NCI-H82 treated with DMSO at 0.1 percent for 48 hours (cell line): ENCODE measurements at regions not wholly inside any gene's neighbourhood (a gene's known extent, or its start where the extent isn't known, plus 50 kb on each side); places are given as distances from the start of the nearest gene placed in this dataset.
A peak's percentile ranks its signal among the peaks of the same experiment; 100 is the strongest.
"Not testable (repeated sequence)": the region's sequence is repeated elsewhere in the genome, so short reads cannot be mapped to it uniquely, and the experiment has no call there.

Experiments
- DNase-seq: peaks from one replicate; lab custom pipeline; 2025; ENCODE audit not compliant: unreplicated experiment; lab: John Stamatoyannopoulos, UW

DNA sequence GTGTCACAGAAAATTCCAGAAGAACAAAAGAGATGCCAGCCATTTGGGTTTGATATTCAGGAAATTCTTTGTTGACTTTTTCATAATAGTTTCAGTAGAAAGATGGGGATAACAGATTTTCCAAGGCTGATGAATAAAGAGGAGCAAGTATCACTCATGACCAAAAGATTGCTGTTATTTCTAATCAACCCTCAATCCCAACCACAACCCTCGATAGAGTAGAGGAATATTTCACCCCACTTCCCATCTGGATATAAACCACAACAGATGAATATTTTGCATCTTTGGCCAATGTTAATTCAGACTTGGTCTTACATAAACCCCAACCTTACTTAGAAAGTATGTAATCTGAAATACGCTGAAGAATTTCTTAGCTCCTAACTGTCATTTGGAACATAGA is 232.4 kb downstream of the SEC16B start:
- DNase-seq = no peak

DNA sequence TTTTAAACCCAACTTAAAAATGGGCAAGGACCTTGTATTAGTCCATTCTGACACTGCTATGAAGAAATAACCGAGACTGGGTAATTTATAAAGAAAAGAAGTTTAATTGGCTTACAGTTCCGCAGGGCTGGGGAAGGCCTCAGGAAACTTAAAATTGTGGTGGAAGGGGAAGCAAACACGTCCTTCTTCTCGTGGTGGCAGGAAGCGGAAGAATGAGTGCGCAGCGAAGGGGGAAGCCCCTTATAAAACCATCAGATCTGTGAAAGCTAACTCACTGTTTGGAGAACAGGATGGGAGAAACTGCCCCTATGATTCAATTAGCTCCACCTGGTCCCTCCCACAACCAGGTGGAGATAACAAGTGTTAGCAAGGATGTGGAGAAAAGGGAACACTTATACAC is 237.7 kb downstream of the SEC16B start:
- no peak for DNase-seq

GRCh38 chr1:177729646-177730045 is 240.2 kb downstream of the SEC16B start:
- DNase-seq = no peak

GRCh38 chr1:177723533-177723932 is 246.3 kb downstream of the SEC16B start:
- DNase-seq = no peak

GRCh38 chr1:177710696-177711620 is 258.9 kb downstream of the SEC16B start:
- no peak for DNase-seq

DNA sequence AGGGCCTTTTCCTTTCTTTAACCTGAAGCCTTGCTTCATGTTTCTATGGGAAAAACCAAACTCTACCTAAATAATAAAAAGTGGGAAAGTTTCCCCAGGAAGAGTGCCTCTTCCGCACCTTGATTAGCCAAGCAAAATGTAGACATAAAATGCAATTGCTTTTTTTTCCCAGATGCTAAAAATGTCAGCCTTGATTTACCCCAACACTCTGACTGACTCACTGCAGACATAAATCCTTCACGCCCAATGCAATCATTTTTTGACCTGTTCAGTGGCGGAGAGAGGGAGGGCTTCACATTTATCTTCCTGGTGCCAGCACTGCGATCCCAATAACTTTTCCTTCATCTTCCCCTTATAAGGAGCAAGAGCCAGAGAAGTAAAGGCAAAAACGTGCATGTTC is 261.5 kb downstream of the SEC16B start:
- no peak for DNase-seq

GRCh38 chr1:177706977-177707376 is 262.9 kb downstream of the SEC16B start:
- DNase-seq = no peak

DNA sequence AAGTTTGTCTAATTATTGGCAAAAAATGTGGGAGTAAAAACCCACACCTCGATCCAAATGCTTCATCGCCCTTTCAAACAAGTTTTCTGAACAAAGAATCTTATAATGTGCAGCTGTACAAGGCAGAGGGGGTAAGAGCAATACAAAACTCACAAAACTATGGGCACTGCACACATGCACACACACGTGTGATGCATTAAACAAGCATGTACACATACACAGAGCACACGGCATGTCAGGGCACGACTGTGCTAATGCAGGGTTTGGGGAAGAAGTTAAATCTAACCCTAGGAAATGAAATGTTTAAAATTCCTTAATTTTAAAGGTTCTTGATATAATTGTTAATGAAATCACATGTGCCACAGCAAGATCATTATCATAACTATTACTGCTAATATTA is 264.0 kb downstream of the SEC16B start:
- DNase-seq = no peak

DNA sequence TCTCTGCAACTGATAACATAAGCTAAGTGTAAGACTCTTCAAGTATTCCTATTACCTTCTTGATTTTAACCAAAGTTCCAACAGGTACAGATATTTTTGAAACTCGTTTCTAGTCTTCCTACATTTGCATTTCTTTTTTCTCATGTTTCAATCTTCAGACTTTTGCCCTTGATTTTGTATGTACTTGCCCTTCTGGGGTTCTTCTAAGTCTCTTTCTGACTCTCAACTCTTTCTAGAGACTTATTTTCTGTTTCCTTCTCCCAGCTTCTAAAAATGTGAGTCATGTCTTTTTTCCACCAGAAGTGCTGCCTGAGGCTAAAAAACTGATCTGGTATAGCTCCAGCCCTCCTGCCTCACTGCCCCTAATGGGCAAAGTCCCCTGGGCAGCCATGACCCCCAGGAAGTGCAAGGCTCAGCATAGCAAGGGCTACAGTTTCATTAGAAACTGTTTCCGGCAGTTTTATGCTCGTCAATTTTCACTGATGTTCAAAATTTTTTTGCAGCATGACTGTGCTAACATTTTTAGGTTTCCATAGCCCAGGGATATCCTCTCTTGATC is 265.9 kb downstream of the SEC16B start:
- DNase-seq = no peak

- no peak for DNase-seq
These were observed 268.1 kb downstream of the SEC16B start for GRCh38 chr1:177701654-177702353.

- no peak for DNase-seq
These were observed 269.0 kb downstream of the SEC16B start for GRCh38 chr1:177700856-177701255.

DNA sequence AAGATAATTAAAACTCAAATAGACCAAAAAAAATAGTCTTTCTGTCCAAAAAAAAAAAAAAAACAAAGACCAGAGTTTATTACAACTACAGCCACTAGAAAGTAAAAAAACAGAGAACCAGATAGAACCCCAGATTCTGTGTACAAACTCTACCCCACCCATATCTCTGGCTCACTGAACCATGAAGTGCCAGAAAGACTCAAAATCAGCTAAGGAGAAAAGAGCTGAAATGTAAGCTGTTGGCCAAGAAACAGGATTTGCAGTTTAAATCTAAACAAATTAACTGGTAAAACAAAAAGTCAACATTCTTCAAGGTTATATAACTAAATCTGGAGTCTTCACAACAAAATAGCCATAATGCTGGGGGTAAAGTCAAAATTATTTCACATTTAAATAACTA is 278.9 kb downstream of the SEC16B start:
- DNase-seq = no peak

- no peak for DNase-seq
These were observed 282.3 kb downstream of the SEC16B start for GRCh38 chr1:177687544-177687943.

GRCh38 chr1:177686933-177687332 is 282.9 kb downstream of the SEC16B start:
- DNase-seq = no peak

- peak; percentile 92 for DNase-seq
These were observed 300.7 kb downstream of the SEC16B start for GRCh38 chr1:177669161-177669560.

DNA sequence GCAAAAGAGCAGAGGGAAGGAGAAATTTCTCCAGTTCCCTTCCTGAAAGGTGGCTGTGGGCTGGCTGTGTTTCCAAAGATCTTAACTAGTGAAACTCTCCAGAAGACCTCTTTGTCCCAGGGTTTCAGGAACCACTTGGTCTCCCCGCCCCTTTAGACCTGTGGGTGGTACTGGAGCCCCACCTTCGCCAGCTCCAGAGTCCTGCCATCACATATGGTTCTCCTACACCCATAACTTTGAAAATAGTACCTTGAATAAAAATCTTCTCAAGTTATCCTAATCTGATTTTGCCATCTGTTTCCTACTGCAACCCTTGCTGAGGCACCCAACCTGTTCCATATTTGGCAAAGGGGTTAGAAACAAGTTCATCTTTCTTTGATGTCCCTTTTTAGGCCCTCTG is 303.9 kb downstream of the SEC16B start:
- DNase-seq = peak; percentile 80

- DNase-seq = not testable (repeated sequence)
These were observed 305.1 kb downstream of the SEC16B start for GRCh38 chr1:177664742-177665141.

DNA sequence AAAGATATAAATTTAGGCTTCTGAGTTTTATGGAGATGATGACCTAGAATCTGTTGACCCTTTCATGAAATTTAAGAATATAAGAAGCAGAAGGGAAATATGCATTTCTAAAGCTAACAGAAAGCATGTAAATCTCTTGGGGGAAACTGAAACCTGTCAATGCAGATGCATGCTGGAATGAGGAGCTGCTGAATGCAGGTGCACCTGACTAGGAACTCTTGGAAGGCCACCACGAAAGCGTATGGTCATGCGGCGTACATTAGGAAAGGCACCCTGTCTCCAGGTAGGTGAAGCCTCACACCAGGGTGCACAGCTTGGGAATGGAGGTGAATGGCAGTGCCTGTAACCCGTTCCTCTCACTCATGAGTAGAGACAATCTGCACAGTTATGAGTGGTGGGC is 309.7 kb downstream of the SEC16B start:
- DNase-seq = no peak

- peak; percentile 86 for DNase-seq
These were observed 310.6 kb downstream of the SEC16B start for GRCh38 chr1:177659281-177659680.

DNA sequence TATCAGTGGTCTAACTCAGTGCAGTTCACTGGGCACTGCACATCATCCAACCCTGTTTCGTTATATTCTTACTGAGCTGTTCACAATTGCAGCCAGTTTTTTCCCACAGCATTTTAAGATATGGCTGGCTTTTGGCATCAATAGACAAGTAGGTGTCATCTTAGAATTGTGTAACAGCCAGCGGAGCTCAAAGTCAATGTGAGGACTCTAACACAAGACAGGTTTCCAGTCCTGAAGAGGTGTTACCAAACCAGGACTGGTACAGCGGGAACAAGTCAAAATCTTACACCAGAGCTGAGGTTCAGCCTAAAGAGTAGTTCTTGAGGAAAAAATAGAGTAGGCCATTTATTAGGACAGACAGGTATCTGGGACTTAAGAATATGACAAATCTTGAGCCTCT is 313.3 kb downstream of the SEC16B start:
- DNase-seq = no peak

DNA sequence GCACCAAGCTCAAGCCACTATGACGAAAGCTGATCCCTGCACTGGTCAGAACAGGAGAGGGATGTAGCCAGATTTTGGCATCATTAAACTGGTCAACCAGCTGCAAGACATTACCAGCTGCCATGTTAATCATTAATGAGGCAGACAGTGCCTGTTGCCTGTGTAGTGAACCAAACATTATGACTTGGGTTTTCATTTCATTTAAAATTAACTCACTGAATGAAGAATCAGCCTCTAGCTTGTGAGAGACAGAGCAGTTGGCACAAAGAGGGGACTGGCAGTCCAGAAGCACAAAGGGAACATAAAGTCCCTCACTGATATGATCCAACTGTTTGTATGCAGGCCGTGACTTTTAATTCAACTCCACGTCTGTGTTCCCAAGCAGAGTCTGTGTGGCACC is 318.9 kb downstream of the SEC16B start:
- DNase-seq = no peak

- DNase-seq = no peak
These were observed 321.1 kb downstream of the SEC16B start for GRCh38 chr1:177648731-177649265.
